CD4-positive, alpha-beta T cell (primary cell): ENCODE measurements at regions not wholly inside any gene's neighbourhood (a gene's known extent, or its start where the extent isn't known, plus 50 kb on each side); places are given as distances from the start of the nearest gene placed in this dataset.

Experiments
- ATAC-seq: fragments of 200-7000 bp; cut with Tn5 transposase; one replicate; pipeline ENCODE4 v1.10.0; 2022; ENCODE audit warnings: mild to moderate bottlenecking; ENCODE audit not compliant: poor library complexity
- CTCF ChIA-PET: fragments of 350-600 bp; sonication (Branson Sonifier 250); formaldehyde crosslinking; loops from one replicate; lab custom pipeline; 2021; ENCODE audit warnings: antibody characterized with exemption, inconsistent platforms; lab: Charles Lee
- POLR2A ChIA-PET: fragments of 350-600 bp; sonication (Branson Sonifier 250); formaldehyde crosslinking; loops from one replicate; lab custom pipeline; 2021; ENCODE audit warnings: antibody characterized with exemption, inconsistent platforms; lab: Charles Lee
- DNase-seq, 14 experiments: peaks; one replicate each; pipeline ENCODE4 v3.0.0-alpha.2; 2013 to 2020; ENCODE audit warnings: mixed read lengths in 2 of 14
- H3K27ac ChIP-seq, 2 donors: one replicate each; pipeline versions ENCODE4 v1.5.1 to v1.7.0; 2013; ENCODE audit warnings: low read length in 2 of 2, low read depth in 1 of 2, mild to moderate bottlenecking in 1 of 2
- H3K27me3 ChIP-seq, 2 experiments: 1 replicate in 1 of 2; 2 replicates in 1 of 2; pipeline versions ENCODE4 v1.6.1 to v1.7.0; 2013; ENCODE audit warnings: low read length in 2 of 2, control low read depth in 1 of 2, mild to moderate bottlenecking in 1 of 2, moderate library complexity in 1 of 2; ENCODE audit not compliant: insufficient read depth in 2 of 2, control insufficient read depth in 1 of 2
- H3K36me3 ChIP-seq: one replicate; pipeline ENCODE4 v1.6.1; 2013; ENCODE audit warnings: low read length, control low read depth; ENCODE audit not compliant: insufficient read depth
- H3K4me1 ChIP-seq: one replicate; pipeline ENCODE4 v1.6.1; 2013; ENCODE audit warnings: low read length, control low read depth; ENCODE audit not compliant: insufficient read depth
- H3K4me3 ChIP-seq: one replicate; pipeline ENCODE4 v1.5.1; 2013; ENCODE audit warnings: mild to moderate bottlenecking, low read length, moderate library complexity
- H3K9me3 ChIP-seq, 2 experiments: 1 replicate in 1 of 2; 2 replicates in 1 of 2; pipeline versions ENCODE4 v1.6.1 to v1.7.0; 2013; ENCODE audit warnings: low read length in 2 of 2, mild to moderate bottlenecking in 2 of 2, control low read depth in 1 of 2, moderate library complexity in 1 of 2; ENCODE audit not compliant: control insufficient read depth in 1 of 2, insufficient read depth in 1 of 2
- H3K27ac Mint-ChIP-seq: one replicate; pipeline ENCODE4 v1.8.0; 2020; ENCODE audit warnings: mixed read lengths
- H3K27me3 Mint-ChIP-seq: one replicate; pipeline ENCODE4 v1.8.0; 2021; ENCODE audit warnings: mixed read lengths
- H3K36me3 Mint-ChIP-seq: one replicate; pipeline ENCODE4 v1.8.0; 2021; ENCODE audit warnings: low read depth, mixed read lengths
- H3K4me1 Mint-ChIP-seq: one replicate; pipeline ENCODE4 v1.8.0; 2021; ENCODE audit warnings: low read depth, mixed read lengths
- H3K4me3 Mint-ChIP-seq: one replicate; pipeline ENCODE4 v1.8.0; 2020; ENCODE audit warnings: mild to moderate bottlenecking, mixed read lengths
- H3K9me3 Mint-ChIP-seq: one replicate; pipeline ENCODE4 v1.8.0; 2020; ENCODE audit warnings: mixed read lengths
- CTCF ChIP-seq: fragments of 200-600 bp; IDR thresholded peaks from one replicate; pipeline ENCODE4 v1.8.0; 2022; ENCODE audit warnings: antibody characterized with exemption, mild to moderate bottlenecking
- intact Hi-C, 2 experiments: fragments of 100-400 bp; cut with DNase I in 1 of 2; cut with micrococcal nuclease in 1 of 2; formaldehyde crosslinking; loops; one replicate each; pipeline versions ENCODE4 v1.15.1 to v1.9.0; 2023 to 2025; cut with DNase I, micrococcal nuclease

- peaks cover 8% of the 10 kb centered on the region for H3K27me3 Mint-ChIP-seq
- CTCF ChIA-PET, result no interaction called here
- intact Hi-C loops, result no loop called here
- DNase-seq (no peak), ATAC-seq (no peak)
- no peak overlapping the region for H3K27ac ChIP-seq
- H3K4me1 ChIP-seq, result no peaks in the 10 kb centered on the region
- H3K27me3 ChIP-seq, result peaks cover 0 to 9% of the 10 kb centered on the region in 2 experiments
- no peaks in the 10 kb centered on the region for H3K4me1 Mint-ChIP-seq
- POLR2A ChIA-PET, result no interaction called here
- H3K4me3 ChIP-seq, result no peak overlapping the region
- no peak overlapping the region for H3K27ac Mint-ChIP-seq
- no peak overlapping the region for H3K4me3 Mint-ChIP-seq
- no peaks in the 10 kb centered on the region for H3K36me3 ChIP-seq
- H3K9me3 Mint-ChIP-seq, result no peaks in the 10 kb centered on the region
- TF ChIP-seq CTCF, result no peak
- peaks cover 0 to 8% of the 10 kb centered on the region in 2 experiments for H3K9me3 ChIP-seq
- H3K36me3 Mint-ChIP-seq, result no peaks in the 10 kb centered on the region
These were observed 203.5 kb downstream of the CYP26B1 start for GRCh38 chr2:71944183-71944550.

- H3K36me3 Mint-ChIP-seq, result no peaks in the 10 kb centered on the region
These were observed 204.2 kb downstream of the CYP26B1 start for GRCh38 chr2:71943238-71944182.

More at GRCh38 chr2:71943238-71944182, 204.2 kb downstream of the CYP26B1 start:
- Histone ChIP-seq H3K4me1 (no peaks in the 10 kb centered on the region), H3K27ac (no peak overlapping the region), H3K4me3 (no peak overlapping the region), H3K9me3 (peaks cover 0 to 8% of the 10 kb centered on the region in 2 experiments), H3K36me3 (no peaks in the 10 kb centered on the region), H3K27me3 (peaks cover 0 to 5% of the 10 kb centered on the region in 2 experiments)
- no peak for TF ChIP-seq CTCF
- ATAC-seq (no peak), DNase-seq (peak in 1 of 14 experiments; percentile 1)
- POLR2A ChIA-PET, result no interaction called here
- Mint-ChIP-seq H3K4me3 (no peak overlapping the region), H3K27me3 (peaks cover 8% of the 10 kb centered on the region), H3K4me1 (no peaks in the 10 kb centered on the region), H3K9me3 (no peaks in the 10 kb centered on the region), H3K27ac (no peak overlapping the region)
- intact Hi-C loops, result no loop called here
- CTCF ChIA-PET, result no interaction called here
